ENCODE measurements at regions not wholly inside any gene's neighbourhood (a gene's known extent, or its start where the extent isn't known, plus 50 kb on each side); places are given as distances from the start of the nearest gene placed in this dataset.
A peak's percentile ranks its signal among the peaks of the same experiment; 100 is the strongest.
"Not testable (repeated sequence)": the region's sequence is repeated elsewhere in the genome, so short reads cannot be mapped to it uniquely, and the experiment has no call there.

- CTCF ChIA-PET; H3K9me3 Mint-ChIP-seq; H3K27me3 Mint-ChIP-seq; H3K36me3 Mint-ChIP-seq; H3K27ac ChIP-seq (ENCODE audit: low read depth, low read length); H3K4me3 ChIP-seq (ENCODE audit: low read length); H3K36me3 ChIP-seq (ENCODE audit: insufficient read depth, low read length); H3K4me1 Mint-ChIP-seq; H3K4me1 ChIP-seq (ENCODE audit: insufficient read depth, low read length); H3K4me3 Mint-ChIP-seq; H3K27ac Mint-ChIP-seq; POLR2A ChIA-PET; DNase-seq; H3K9me3 ChIP-seq (ENCODE audit: low read length); H3K27me3 ChIP-seq (ENCODE audit: insufficient read depth, low read length, poor library complexity, severe bottlenecking): not testable (repeated sequence)
Observed at GRCh38 chr9:66711553-66711952, 189.0 kb upstream of the ZNF658 start.

GRCh38 chr9:66712870-66713269 is 187.7 kb upstream of the ZNF658 start:
- DNase-seq; H3K27me3 ChIP-seq (ENCODE audit: insufficient read depth, low read length, poor library complexity, severe bottlenecking); H3K27ac ChIP-seq (ENCODE audit: low read depth, low read length); H3K27ac Mint-ChIP-seq; POLR2A ChIA-PET; H3K4me1 Mint-ChIP-seq; H3K9me3 Mint-ChIP-seq; H3K4me1 ChIP-seq (ENCODE audit: insufficient read depth, low read length); H3K36me3 Mint-ChIP-seq; H3K4me3 ChIP-seq (ENCODE audit: low read length); CTCF ChIA-PET; H3K27me3 Mint-ChIP-seq; H3K36me3 ChIP-seq (ENCODE audit: insufficient read depth, low read length); H3K9me3 ChIP-seq (ENCODE audit: low read length); H3K4me3 Mint-ChIP-seq: not testable (repeated sequence)

- H3K9me3 ChIP-seq (ENCODE audit: low read length); H3K4me1 ChIP-seq (ENCODE audit: insufficient read depth, low read length); H3K27me3 Mint-ChIP-seq; H3K27ac Mint-ChIP-seq; POLR2A ChIA-PET; H3K9me3 Mint-ChIP-seq; DNase-seq; H3K4me3 ChIP-seq (ENCODE audit: low read length); H3K27me3 ChIP-seq (ENCODE audit: insufficient read depth, low read length, poor library complexity, severe bottlenecking); H3K4me1 Mint-ChIP-seq; H3K27ac ChIP-seq (ENCODE audit: low read depth, low read length); H3K36me3 Mint-ChIP-seq; H3K36me3 ChIP-seq (ENCODE audit: insufficient read depth, low read length); CTCF ChIA-PET; H3K4me3 Mint-ChIP-seq: not testable (repeated sequence)
Observed at GRCh38 chr9:66713552-66713951, 187.0 kb upstream of the ZNF658 start.

- H3K9me3 ChIP-seq (ENCODE audit: low read length); CTCF ChIA-PET; H3K4me3 Mint-ChIP-seq; POLR2A ChIA-PET; H3K27me3 ChIP-seq (ENCODE audit: insufficient read depth, low read length, poor library complexity, severe bottlenecking); H3K4me3 ChIP-seq (ENCODE audit: low read length); H3K36me3 Mint-ChIP-seq; H3K4me1 Mint-ChIP-seq; H3K9me3 Mint-ChIP-seq; H3K27me3 Mint-ChIP-seq; H3K27ac ChIP-seq (ENCODE audit: low read depth, low read length); H3K4me1 ChIP-seq (ENCODE audit: insufficient read depth, low read length); DNase-seq; H3K27ac Mint-ChIP-seq; H3K36me3 ChIP-seq (ENCODE audit: insufficient read depth, low read length): not testable (repeated sequence)
Observed at GRCh38 chr9:66720845-66721244, 179.7 kb upstream of the ZNF658 start.

GRCh38 chr9:66727540-66727939 is 173.0 kb upstream of the ZNF658 start:
- H3K9me3 Mint-ChIP-seq; H3K4me3 Mint-ChIP-seq; H3K27me3 Mint-ChIP-seq; H3K36me3 ChIP-seq (ENCODE audit: insufficient read depth, low read length); H3K4me1 ChIP-seq (ENCODE audit: insufficient read depth, low read length); H3K36me3 Mint-ChIP-seq; POLR2A ChIA-PET; CTCF ChIA-PET; H3K27ac ChIP-seq (ENCODE audit: low read depth, low read length); DNase-seq; H3K9me3 ChIP-seq (ENCODE audit: low read length); H3K4me3 ChIP-seq (ENCODE audit: low read length); H3K27me3 ChIP-seq (ENCODE audit: insufficient read depth, low read length, poor library complexity, severe bottlenecking); H3K4me1 Mint-ChIP-seq; H3K27ac Mint-ChIP-seq: not testable (repeated sequence)

- H3K4me3 Mint-ChIP-seq; H3K36me3 Mint-ChIP-seq; H3K4me3 ChIP-seq (ENCODE audit: low read length); H3K4me1 ChIP-seq (ENCODE audit: insufficient read depth, low read length); CTCF ChIA-PET; H3K9me3 ChIP-seq (ENCODE audit: low read length); H3K9me3 Mint-ChIP-seq; H3K27ac Mint-ChIP-seq; H3K27me3 ChIP-seq (ENCODE audit: insufficient read depth, low read length, poor library complexity, severe bottlenecking); H3K36me3 ChIP-seq (ENCODE audit: insufficient read depth, low read length); H3K4me1 Mint-ChIP-seq; H3K27ac ChIP-seq (ENCODE audit: low read depth, low read length); H3K27me3 Mint-ChIP-seq; POLR2A ChIA-PET: not testable (repeated sequence)
- DNase-seq: peak in 1 of 5 donors; percentile 24
Observed at GRCh38 chr9:66736686-66737085, 163.8 kb upstream of the ZNF658 start.

GRCh38 chr9:66738418-66738817 is 162.1 kb upstream of the ZNF658 start:
- H3K27ac Mint-ChIP-seq; DNase-seq; H3K27ac ChIP-seq (ENCODE audit: low read depth, low read length); H3K9me3 ChIP-seq (ENCODE audit: low read length); POLR2A ChIA-PET; H3K4me3 ChIP-seq (ENCODE audit: low read length); H3K27me3 ChIP-seq (ENCODE audit: insufficient read depth, low read length, poor library complexity, severe bottlenecking); H3K27me3 Mint-ChIP-seq; H3K4me3 Mint-ChIP-seq; H3K36me3 ChIP-seq (ENCODE audit: insufficient read depth, low read length); CTCF ChIA-PET; H3K36me3 Mint-ChIP-seq; H3K9me3 Mint-ChIP-seq; H3K4me1 ChIP-seq (ENCODE audit: insufficient read depth, low read length); H3K4me1 Mint-ChIP-seq: not testable (repeated sequence)

- H3K27ac Mint-ChIP-seq; H3K9me3 ChIP-seq (ENCODE audit: low read length); POLR2A ChIA-PET; H3K27me3 ChIP-seq (ENCODE audit: insufficient read depth, low read length, poor library complexity, severe bottlenecking); H3K9me3 Mint-ChIP-seq; H3K36me3 Mint-ChIP-seq; H3K4me1 ChIP-seq (ENCODE audit: insufficient read depth, low read length); H3K36me3 ChIP-seq (ENCODE audit: insufficient read depth, low read length); H3K27me3 Mint-ChIP-seq; H3K27ac ChIP-seq (ENCODE audit: low read depth, low read length); DNase-seq; H3K4me3 Mint-ChIP-seq; H3K4me3 ChIP-seq (ENCODE audit: low read length); CTCF ChIA-PET; H3K4me1 Mint-ChIP-seq: not testable (repeated sequence)
Observed at GRCh38 chr9:66740136-66740535, 160.4 kb upstream of the ZNF658 start.

- CTCF ChIA-PET, DNase-seq, H3K36me3 Mint-ChIP-seq: not testable (repeated sequence)
Observed at GRCh38 chr9:66745846-66746245, 154.7 kb upstream of the ZNF658 start.

More at GRCh38 chr9:66745846-66746245, 154.7 kb upstream of the ZNF658 start:
- POLR2A ChIA-PET; H3K27ac Mint-ChIP-seq; H3K27ac ChIP-seq (ENCODE audit: low read depth, low read length); H3K27me3 ChIP-seq (ENCODE audit: insufficient read depth, low read length, poor library complexity, severe bottlenecking); H3K4me3 Mint-ChIP-seq; H3K4me1 Mint-ChIP-seq; H3K9me3 ChIP-seq (ENCODE audit: low read length); H3K36me3 ChIP-seq (ENCODE audit: insufficient read depth, low read length); H3K27me3 Mint-ChIP-seq; H3K9me3 Mint-ChIP-seq; H3K4me1 ChIP-seq (ENCODE audit: insufficient read depth, low read length); H3K4me3 ChIP-seq (ENCODE audit: low read length): not testable (repeated sequence)

Data from CD8-positive, alpha-beta memory T cell (primary cell).